SK-N-SH (cell line): ENCODE measurements at regions not wholly inside any gene's neighbourhood (a gene's known extent, or its start where the extent isn't known, plus 50 kb on each side); places are given as distances from the start of the nearest gene placed in this dataset.

Experiments used
- CTCF ChIA-PET: fragments of 300-600, 350-600 bp; formaldehyde crosslinking; extraction: SDS; loops from one replicate; lab custom pipeline; 2021; lab: Yijun Ruan, JAX
- POLR2A ChIA-PET: fragments of 350-600 bp; sonication (Branson Sonifier 250); formaldehyde crosslinking; extraction: SDS; loops from one replicate; lab custom pipeline; 2020; ENCODE audit warnings: antibody characterized with exemption, inconsistent platforms; lab: Yijun Ruan, JAX
- DNase-seq: peaks from one replicate; pipeline ENCODE4 v3.0.0; 2012
- H2AFZ ChIP-seq: fragments of 200-600 bp; sonication (generic); 2 replicates; pipeline ENCODE4 v1.8.1; 2016; ENCODE audit warnings: antibody characterized with exemption, mild to moderate bottlenecking, low read depth
- H3F3A ChIP-seq: fragments of 200-600 bp; sonication (generic); replicated peaks from 2 replicates; pipeline ENCODE3; 2016; ENCODE audit warnings: antibody characterized with exemption, mild to moderate bottlenecking; ENCODE audit not compliant: insufficient read depth
- H3K27ac ChIP-seq, 2 experiments: fragments of 200-500 bp in 1 of 2; fragments of 200-600 bp in 1 of 2; sonication (Bioruptor generic) in 1 of 2; sonication (generic), shearing (Covaris generic) in 1 of 2; 2 replicates each; pipeline versions ENCODE4 v1.5.1 to v1.6.1; 2014 to 2016; ENCODE audit warnings: low read depth in 2 of 2, inconsistent platforms in 1 of 2, low read length in 1 of 2, mild to moderate bottlenecking in 1 of 2, mixed read lengths in 1 of 2
- H3K27me3 ChIP-seq: fragments of 200-600 bp; sonication (generic), shearing (Covaris generic); 2 replicates; pipeline ENCODE4 v1.6.1; 2016; ENCODE audit warnings: mixed run types; ENCODE audit not compliant: insufficient read depth
- H3K36me3 ChIP-seq, 2 experiments: fragments of 200-500 bp in 1 of 2; fragments of 200-600 bp in 1 of 2; sonication (Bioruptor generic) in 1 of 2; sonication (generic) in 1 of 2; replicated peaks in 1 of 2; 2 replicates each; pipeline versions ENCODE3 to v1.5.1; 2014 to 2016; ENCODE audit warnings: low read length in 1 of 2, mild to moderate bottlenecking in 1 of 2; ENCODE audit not compliant: insufficient read depth in 2 of 2, control insufficient read depth in 1 of 2
- H3K4me1 ChIP-seq, 2 experiments: fragments of 200-500 bp in 1 of 2; fragments of 200-600 bp in 1 of 2; sonication (Bioruptor generic) in 1 of 2; sonication (generic), shearing (Covaris generic) in 1 of 2; 2 replicates each; pipeline versions ENCODE4 v1.5.1 to v1.6.1; 2014 to 2016; ENCODE audit warnings: low read depth in 1 of 2, low read length in 1 of 2, mixed run types in 1 of 2; ENCODE audit not compliant: insufficient read depth in 2 of 2, control insufficient read depth in 1 of 2
- H3K4me2 ChIP-seq: fragments of 200-600 bp; sonication (generic), shearing (Covaris generic); 2 replicates; pipeline ENCODE4 v1.6.1; 2017; ENCODE audit warnings: mixed run types
- H3K4me3 ChIP-seq, 2 experiments: fragments of 200-500 bp in 1 of 2; fragments of 200-600 bp in 1 of 2; sonication (Bioruptor generic) in 1 of 2; sonication (generic), shearing (Covaris generic) in 1 of 2; 2 replicates each; pipeline versions ENCODE4 v1.5.1 to v1.8.1; 2014 to 2016; ENCODE audit warnings: low read depth in 2 of 2, inconsistent platforms in 1 of 2, low read length in 1 of 2, mild to moderate bottlenecking in 1 of 2, mixed read lengths in 1 of 2, moderate library complexity in 1 of 2
- H3K79me2 ChIP-seq: fragments of 200-600 bp; sonication (generic); 2 replicates; pipeline ENCODE4 v1.8.1; 2017; ENCODE audit warnings: mild to moderate bottlenecking; ENCODE audit not compliant: insufficient read depth
- H3K9ac ChIP-seq: fragments of 200-600 bp; sonication (generic); 2 replicates; pipeline ENCODE4 v1.6.1; 2017; ENCODE audit warnings: mixed run types
- H3K9me2 ChIP-seq: fragments of 200-600 bp; sonication (generic); 2 replicates; pipeline ENCODE4 v1.6.1; 2017; ENCODE audit warnings: mixed run types
- H3K9me3 ChIP-seq: fragments of 200-600 bp; sonication (generic); 2 replicates; pipeline ENCODE4 v1.6.1; 2017; ENCODE audit warnings: mixed run types, mild to moderate bottlenecking, moderate library complexity
- H4K20me1 ChIP-seq: fragments of 200-600 bp; sonication (generic); 2 replicates; pipeline ENCODE4 v1.6.1; 2017; ENCODE audit warnings: mild to moderate bottlenecking, mixed run types; ENCODE audit not compliant: insufficient read depth
- EP300 ChIP-seq, 2 experiments: IDR thresholded peaks; 2 replicates each; pipeline versions ENCODE4 v1.4.0 to v1.6.1; 2012; ENCODE audit warnings: borderline replicate concordance in 1 of 2, low read depth in 1 of 2, low read length in 1 of 2
- FOXM1 ChIP-seq: IDR thresholded peaks from 2 replicates; pipeline ENCODE4 v1.4.0; 2012; ENCODE audit warnings: low read depth, mild to moderate bottlenecking
- GABPA ChIP-seq: IDR thresholded peaks from 2 replicates; pipeline ENCODE4 v1.4.0; 2012; ENCODE audit warnings: low read depth, mild to moderate bottlenecking
- GATA2 ChIP-seq: sonication (generic); formaldehyde crosslinking; IDR thresholded peaks from 2 replicates; pipeline ENCODE4 v1.5.0; 2020; ENCODE audit warnings: mild to moderate bottlenecking, missing genetic modification reagents
- MAX ChIP-seq: IDR thresholded peaks from 2 replicates; pipeline ENCODE4 v1.4.0; 2012; ENCODE audit warnings: low read depth
- PBX3 ChIP-seq: IDR thresholded peaks from 2 replicates; pipeline ENCODE4; 2012
- RFX5 ChIP-seq: IDR thresholded peaks from 2 replicates; pipeline ENCODE4 v1.6.1; 2012; ENCODE audit warnings: mild to moderate bottlenecking, improper control_type of control experiment, low read length
- RXRA ChIP-seq: IDR thresholded peaks from 2 replicates; pipeline ENCODE4 v1.4.0; 2012; ENCODE audit warnings: low read depth, mild to moderate bottlenecking, borderline replicate concordance
- SIN3A ChIP-seq: IDR thresholded peaks from 2 replicates; pipeline ENCODE4 v1.6.1; 2012; ENCODE audit warnings: low read depth, mild to moderate bottlenecking, low read length, moderate library complexity, borderline replicate concordance
- TCF12 ChIP-seq: IDR thresholded peaks from 2 replicates; pipeline ENCODE4 v1.4.0; 2012
- USF1 ChIP-seq: IDR thresholded peaks from 2 replicates; pipeline ENCODE4 v1.4.0; 2012; ENCODE audit warnings: low read depth, borderline replicate concordance
- USF2 ChIP-seq: fragments of 150-350 bp; IDR thresholded peaks from 2 replicates; pipeline ENCODE4 v1.6.1; 2017; ENCODE audit warnings: antibody characterized with exemption, low read length, low read depth, borderline replicate concordance
- ZBTB33 ChIP-seq: IDR thresholded peaks from 2 replicates; pipeline ENCODE4 v1.4.0; 2012; ENCODE audit warnings: low read depth, borderline replicate concordance
- WGBS: methylation state at CpG from one replicate; pipeline ENCODE4 v1.1.6; 2017; ENCODE audit warnings: low lambda C conversion rate; 5-methylcytosine and 5-hydroxymethylcytosine counted together

GRCh38 chr14:83777516-83777915 lies 1752.4 kb upstream of the FLRT2 start:
- DNase-seq = no peak
- Histone ChIP-seq H3K4me1 (no peaks in the 10 kb centered on the region), H3K4me2 (no peak overlapping the region), H3K9me3 (no peaks in the 10 kb centered on the region), H3K9ac (no peak overlapping the region), H3F3A (no peaks in the 10 kb centered on the region), H3K9me2 (no peaks in the 10 kb centered on the region), H3K27ac (no peak overlapping the region), H3K4me3 (no peak overlapping the region), H3K27me3 (no peaks in the 10 kb centered on the region), H3K79me2 (no peaks in the 10 kb centered on the region), H4K20me1 (no peaks in the 10 kb centered on the region), H3K36me3 (no peaks in the 10 kb centered on the region), H2AFZ (no peak overlapping the region)
- CTCF ChIA-PET = no interaction called here
- POLR2A ChIA-PET = no interaction called here
- WGBS = 18% methylated on average over 1 of the region's 1 CpG
- no peak for TF ChIP-seq RXRA
- TF ChIP-seq MAX = no peak
- no peak for TF ChIP-seq GABPA
- TF ChIP-seq, all 33 proteins: peak for 0

- no peaks in the 10 kb centered on the region for H3K27me3 ChIP-seq
- no peak overlapping the region for H3K4me2 ChIP-seq
- no peaks in the 10 kb centered on the region for H3F3A ChIP-seq
- H3K27ac ChIP-seq = no peak overlapping the region
- CTCF ChIA-PET = no interaction called here
- POLR2A ChIA-PET = no interaction called here
- no peak overlapping the region for H3K9ac ChIP-seq
- no peaks in the 10 kb centered on the region for H3K9me3 ChIP-seq
- H2AFZ ChIP-seq = no peak overlapping the region
- no peaks in the 10 kb centered on the region for H4K20me1 ChIP-seq
- no peaks in the 10 kb centered on the region for H3K79me2 ChIP-seq
- 25% methylated on average over 2 of the region's 2 CpGs for WGBS
- no peaks in the 10 kb centered on the region for H3K9me2 ChIP-seq
- no peak for DNase-seq
- no peak overlapping the region for H3K4me3 ChIP-seq
- TF ChIP-seq GATA2 (CRISPR knock-in tag) = no peak
- no peak for TF ChIP-seq EP300 (IDR thresholded peaks at IDR 0.05; ENCODE audit: borderline replicate concordance in 1 of 2, low read depth in 1 of 2, low read length in 1 of 2)
- TF ChIP-seq FOXM1 = no peak
- TF ChIP-seq GABPA = no peak
- no peak for TF ChIP-seq USF1
- TF ChIP-seq SIN3A = no peak
- TF ChIP-seq USF2 = no peak
- no peak for TF ChIP-seq TCF12
- TF ChIP-seq RXRA = no peak
- no peak for TF ChIP-seq PBX3
- TF ChIP-seq RFX5 = no peak
- no peak for TF ChIP-seq ZBTB33
- no peaks in the 10 kb centered on the region for H3K4me1 ChIP-seq
- no peaks in the 10 kb centered on the region for H3K36me3 ChIP-seq
Measured at GRCh38 chr14:83779266-83779665, 1750.7 kb upstream of the FLRT2 start.
